ENCODE measurements at regions not wholly inside any gene's neighbourhood (a gene's known extent, or its start where the extent isn't known, plus 50 kb on each side); places are given as distances from the start of the nearest gene placed in this dataset.
A peak's percentile ranks its signal among the peaks of the same experiment; 100 is the strongest.
"Not testable (repeated sequence)": the region's sequence is repeated elsewhere in the genome, so short reads cannot be mapped to it uniquely, and the experiment has no call there.

- DNase-seq: peak; percentile 63
Measured at GRCh38 chr3:194189243-194189791, 53.4 kb downstream of the HES1 start.

GRCh38 chr3:194191850-194192249 lies 55.9 kb downstream of the HES1 start:
- not testable (repeated sequence) for DNase-seq

GRCh38 chr3:194194051-194194756 lies 58.3 kb downstream of the HES1 start:
- DNase-seq: no peak

- no peak for DNase-seq
Measured at GRCh38 chr3:194194757-194195085, 58.8 kb downstream of the HES1 start.

DNA sequence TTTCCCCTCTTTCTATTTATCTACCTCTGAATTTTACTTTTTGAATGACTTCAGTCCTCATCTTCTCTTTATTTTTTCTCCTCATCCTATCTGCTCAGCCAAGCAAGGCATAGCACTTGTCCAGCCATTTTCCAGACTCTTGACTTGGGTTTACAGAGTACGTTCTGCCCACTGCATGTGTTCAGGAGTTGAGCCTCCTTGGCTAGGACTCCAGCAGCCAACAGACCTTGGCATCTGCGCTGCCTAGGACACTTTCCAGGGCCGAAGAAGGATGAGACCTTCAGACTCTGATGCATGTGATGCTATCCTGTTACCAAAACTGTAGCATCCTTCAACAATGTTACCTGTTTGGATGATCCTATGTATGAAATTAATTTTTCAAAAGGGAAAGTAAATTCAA lies 59.7 kb downstream of the HES1 start:
- no peak for DNase-seq

GRCh38 chr3:194196876-194197275 lies 60.9 kb downstream of the HES1 start:
- DNase-seq: no peak

GRCh38 chr3:194197396-194197960 lies 61.5 kb downstream of the HES1 start:
- DNase-seq: no peak

DNA sequence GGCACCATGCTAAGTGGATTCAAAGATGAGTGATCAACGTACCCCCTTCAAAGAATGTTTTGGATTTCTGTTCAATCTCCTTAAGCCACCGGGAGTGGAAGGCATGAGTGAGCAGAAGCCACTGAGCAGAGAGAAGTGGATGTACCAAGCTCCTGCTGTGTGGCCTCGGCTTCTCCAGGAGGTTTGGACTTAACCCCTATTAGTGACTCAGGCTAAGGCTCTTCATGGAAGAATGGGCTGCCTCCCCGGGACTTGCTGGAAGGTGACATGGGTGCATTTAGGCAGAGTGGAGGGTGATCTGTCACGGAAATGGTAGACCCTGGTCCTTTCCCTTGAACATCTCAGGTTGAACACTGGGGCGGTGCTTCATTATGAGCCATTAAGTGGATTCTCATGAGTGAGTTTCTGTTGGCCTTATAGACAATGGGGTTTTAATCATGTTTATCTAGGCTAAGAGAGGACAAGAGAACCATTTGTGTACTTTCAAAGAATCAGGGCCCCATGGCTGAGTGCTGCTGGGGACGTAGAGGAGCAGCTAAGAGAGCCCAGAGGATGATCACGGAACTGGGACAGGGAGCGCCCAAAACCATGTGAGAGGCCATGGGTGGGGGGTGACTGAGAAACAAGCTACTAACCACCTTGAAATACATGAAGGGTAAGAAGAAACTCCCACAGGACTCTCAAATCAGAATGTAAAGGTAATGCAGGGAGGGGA lies 62.2 kb downstream of the HES1 start:
- DNase-seq: no peak

DNA sequence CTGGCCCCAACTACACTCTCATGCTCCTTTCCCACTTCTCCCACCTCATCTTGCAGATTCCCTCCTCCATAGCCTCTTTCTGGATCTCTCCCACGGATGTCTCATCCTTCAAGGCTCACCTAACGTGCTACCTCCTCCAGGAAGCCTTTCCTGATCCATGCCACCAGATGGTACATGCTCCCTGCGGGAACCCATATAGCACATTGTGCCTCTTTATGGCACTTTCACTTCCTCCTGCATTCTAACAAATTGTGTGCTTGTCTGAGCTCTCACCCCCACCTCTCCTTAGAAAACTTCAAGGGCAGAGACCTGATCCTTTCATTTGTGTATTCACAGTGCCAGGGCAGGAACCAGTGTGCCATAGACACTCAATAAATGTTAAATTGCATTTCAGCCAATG lies 63.0 kb downstream of the HES1 start:
- DNase-seq: no peak

- DNase-seq: no peak
Measured at GRCh38 chr3:194200422-194201081, 64.6 kb downstream of the HES1 start.

- DNase-seq: no peak
Measured at GRCh38 chr3:194201953-194202666, 66.2 kb downstream of the HES1 start.

GRCh38 chr3:194203482-194204041 lies 67.6 kb downstream of the HES1 start:
- DNase-seq: no peak

DNA sequence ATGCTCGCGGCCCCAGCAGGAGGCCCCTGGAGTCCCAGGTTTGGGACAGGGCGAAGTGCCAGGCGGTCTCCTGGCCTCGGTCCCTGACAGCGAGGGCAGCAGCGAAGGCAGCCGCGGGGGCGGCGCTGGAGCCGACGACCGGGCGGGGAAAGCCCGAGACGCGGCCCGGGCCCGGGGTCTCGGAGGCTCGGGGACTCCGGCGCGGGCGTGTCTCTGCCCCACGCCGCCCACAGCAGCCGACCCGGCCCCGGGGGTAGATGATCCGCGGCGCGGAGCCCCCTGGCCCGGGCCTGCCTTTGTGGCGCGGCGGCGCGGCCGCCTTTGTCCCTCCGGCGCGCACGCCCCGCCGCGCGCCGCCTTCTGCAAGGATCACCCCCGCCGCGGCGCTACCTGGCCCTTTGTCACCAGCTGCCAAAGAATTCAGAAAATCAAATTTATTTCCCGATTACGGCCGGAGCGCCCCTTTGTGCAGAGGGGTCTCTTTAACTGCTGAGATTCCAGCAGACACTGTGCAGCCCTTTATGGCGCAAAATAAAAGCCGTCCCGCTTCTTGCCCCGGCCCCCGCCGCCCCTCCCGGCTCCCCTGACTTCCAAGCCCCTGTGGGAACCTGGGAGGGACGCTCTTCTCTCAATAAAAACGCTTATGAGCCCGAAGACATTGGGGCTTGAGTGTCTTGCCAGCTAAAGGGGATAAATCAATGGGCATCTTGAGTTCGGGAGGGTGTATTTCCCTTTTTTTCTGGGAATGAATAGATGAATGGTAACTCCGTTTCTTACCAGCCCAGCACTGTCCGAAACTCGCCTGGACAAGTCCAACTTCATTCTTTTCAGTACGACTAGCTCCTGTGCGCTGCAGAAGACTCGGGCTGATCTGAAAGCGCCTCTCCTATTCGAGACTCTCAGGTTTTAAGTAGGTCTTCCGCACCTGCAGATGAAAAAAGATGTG lies 68.4 kb downstream of the HES1 start:
- DNase-seq: no peak

- peak; percentile 56 for DNase-seq
Measured at GRCh38 chr3:194205675-194206133, 69.8 kb downstream of the HES1 start.

DNA sequence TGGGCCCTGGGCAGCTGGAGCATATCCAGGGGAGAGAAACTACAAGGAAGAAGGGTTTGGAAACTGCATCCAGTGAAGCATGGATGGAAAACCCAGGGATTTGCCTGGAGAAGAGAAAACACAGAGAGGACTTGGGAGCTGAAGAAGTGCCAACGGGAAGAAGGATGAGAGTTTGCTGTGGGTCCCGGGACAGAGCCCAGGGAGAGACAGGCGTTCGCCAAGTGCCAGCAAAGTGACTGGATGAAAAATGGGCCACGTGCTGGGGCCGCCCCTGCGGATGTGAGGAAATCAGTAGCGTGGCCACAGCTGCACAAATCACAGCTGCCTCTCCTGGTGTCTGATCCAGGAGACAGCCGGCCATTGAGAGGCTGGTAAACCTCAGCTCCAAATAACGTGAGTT lies 70.4 kb downstream of the HES1 start:
- peak; percentile 75 for DNase-seq

DNA sequence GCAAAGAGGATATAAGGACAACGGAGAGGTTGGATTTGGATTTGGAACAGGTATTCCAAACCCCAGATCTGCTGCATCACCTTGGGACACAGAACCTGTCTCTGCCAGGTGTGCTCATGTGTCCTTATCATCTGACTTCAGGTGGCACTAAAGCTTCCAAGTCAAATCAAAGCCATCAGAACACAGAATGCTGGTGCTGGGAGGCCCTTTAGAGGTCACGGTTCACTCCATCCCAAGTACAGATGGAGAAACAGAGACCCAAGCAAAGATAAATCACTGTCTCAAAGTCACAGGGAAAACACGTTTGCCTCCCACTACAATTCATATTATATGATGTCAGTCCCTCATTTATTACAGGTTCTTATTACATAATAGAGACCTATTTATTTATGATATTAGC lies 72.8 kb downstream of the HES1 start:
- DNase-seq: no peak

GRCh38 chr3:194212161-194212844 lies 76.4 kb downstream of the HES1 start:
- no peak for DNase-seq

GRCh38 chr3:194212845-194213331 lies 76.9 kb downstream of the HES1 start:
- DNase-seq: no peak

- DNase-seq: no peak
Measured at GRCh38 chr3:194215392-194215791, 79.4 kb downstream of the HES1 start.
